WERI-Rb-1 (cell line): ENCODE measurements at regions not wholly inside any gene's neighbourhood (a gene's known extent, or its start where the extent isn't known, plus 50 kb on each side); places are given as distances from the start of the nearest gene placed in this dataset.

ENCODE experiments used
- DNase-seq: peaks from one replicate; pipeline ENCODE4 v3.0.0-alpha.2; 2020
- H3K27ac ChIP-seq: fragments of 250-450 bp; sonication (Bioruptor Pico); 2 replicates; pipeline ENCODE4 v1.5.1; 2020; ENCODE audit warnings: mild to moderate bottlenecking, moderate library complexity
- H3K27me3 ChIP-seq: fragments of 250-450 bp; sonication (Bioruptor Pico); 2 replicates; pipeline ENCODE4 v1.5.1; 2021; ENCODE audit warnings: mild to moderate bottlenecking, low read depth, moderate library complexity; ENCODE audit not compliant: insufficient read depth, severe bottlenecking
- H3K36me3 ChIP-seq: fragments of 250-450 bp; sonication (Bioruptor Pico); 2 replicates; pipeline ENCODE4 v1.5.1; 2020; ENCODE audit warnings: mild to moderate bottlenecking, moderate library complexity
- H3K4me3 ChIP-seq: 2 replicates; pipeline ENCODE4 v1.5.1; 2011; ENCODE audit warnings: low read depth, mild to moderate bottlenecking, control low read depth, low read length
- H3K9me3 ChIP-seq: fragments of 250-450 bp; sonication (Bioruptor Pico); 2 replicates; pipeline ENCODE4 v1.5.1; 2021; ENCODE audit warnings: mild to moderate bottlenecking, moderate library complexity; ENCODE audit not compliant: severe bottlenecking
- TF ChIP-seq, protein P1 (sequence below): IDR thresholded peaks from 2 replicates; pipeline ENCODE4 v1.5.1; 2011; ENCODE audit warnings: low read depth, mild to moderate bottlenecking, control low read depth, inconsistent platforms, low read length

DNA sequence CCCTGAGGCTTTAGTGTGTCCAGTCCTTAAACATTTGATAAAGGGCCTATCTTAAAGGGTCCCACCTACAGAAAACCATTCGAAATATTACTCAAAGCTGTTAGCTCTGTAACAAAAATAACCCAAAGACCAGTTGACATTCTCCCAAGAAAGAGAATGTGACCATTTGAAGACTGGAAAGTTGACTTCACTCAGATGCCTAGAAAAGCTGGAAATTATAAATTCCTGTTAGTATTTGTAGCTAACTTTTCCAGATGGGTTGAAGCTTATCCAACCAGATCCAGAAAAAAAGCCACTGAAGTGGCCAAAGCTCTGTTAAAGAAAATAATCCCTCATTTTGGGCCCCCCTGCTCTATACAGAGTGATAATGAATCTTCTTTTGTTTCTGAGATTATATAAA, 408.4 kb downstream of the PLOD2 start:
- Histone ChIP-seq H3K36me3 (no peaks in the 10 kb centered on the region), H3K9me3 (no peaks in the 10 kb centered on the region), H3K27ac (no peak overlapping the region), H3K4me3 (no peak overlapping the region), H3K27me3 (no peaks in the 10 kb centered on the region)
- DNase-seq, result no peak
- TF ChIP-seq, protein P1, sequence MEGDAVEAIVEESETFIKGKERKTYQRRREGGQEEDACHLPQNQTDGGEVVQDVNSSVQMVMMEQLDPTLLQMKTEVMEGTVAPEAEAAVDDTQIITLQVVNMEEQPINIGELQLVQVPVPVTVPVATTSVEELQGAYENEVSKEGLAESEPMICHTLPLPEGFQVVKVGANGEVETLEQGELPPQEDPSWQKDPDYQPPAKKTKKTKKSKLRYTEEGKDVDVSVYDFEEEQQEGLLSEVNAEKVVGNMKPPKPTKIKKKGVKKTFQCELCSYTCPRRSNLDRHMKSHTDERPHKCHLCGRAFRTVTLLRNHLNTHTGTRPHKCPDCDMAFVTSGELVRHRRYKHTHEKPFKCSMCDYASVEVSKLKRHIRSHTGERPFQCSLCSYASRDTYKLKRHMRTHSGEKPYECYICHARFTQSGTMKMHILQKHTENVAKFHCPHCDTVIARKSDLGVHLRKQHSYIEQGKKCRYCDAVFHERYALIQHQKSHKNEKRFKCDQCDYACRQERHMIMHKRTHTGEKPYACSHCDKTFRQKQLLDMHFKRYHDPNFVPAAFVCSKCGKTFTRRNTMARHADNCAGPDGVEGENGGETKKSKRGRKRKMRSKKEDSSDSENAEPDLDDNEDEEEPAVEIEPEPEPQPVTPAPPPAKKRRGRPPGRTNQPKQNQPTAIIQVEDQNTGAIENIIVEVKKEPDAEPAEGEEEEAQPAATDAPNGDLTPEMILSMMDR, result no peak

DNA sequence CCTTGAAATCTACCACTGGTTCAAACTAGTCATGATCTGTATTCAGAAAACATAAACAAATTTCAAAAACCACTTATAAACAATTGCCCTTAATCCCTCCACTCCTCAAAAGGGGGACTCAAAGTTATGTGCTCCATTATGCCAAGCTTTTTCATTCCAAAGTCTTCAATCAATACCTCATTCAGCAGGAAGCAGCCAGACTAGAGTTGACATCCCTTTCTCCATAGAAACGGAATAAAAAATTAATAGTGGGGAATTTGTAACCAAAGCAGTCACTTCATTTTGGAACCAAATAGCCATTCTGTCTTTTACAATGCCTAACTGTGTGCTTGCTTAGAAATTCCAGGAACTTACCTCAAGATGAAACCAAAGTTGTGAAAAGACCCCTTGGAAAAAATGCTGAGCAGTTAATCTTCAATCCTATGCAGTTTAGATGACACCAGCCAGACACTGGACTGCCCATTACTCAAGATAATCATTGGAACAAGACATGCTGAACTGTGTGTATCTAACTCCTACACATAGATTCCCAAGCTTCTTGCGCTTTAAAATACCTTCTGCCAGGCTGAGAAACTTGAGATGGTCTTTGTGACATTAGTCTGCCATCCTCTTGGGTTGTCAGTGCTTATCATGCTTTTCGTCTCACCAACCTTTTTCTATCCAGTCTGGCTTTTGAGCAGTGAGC, 406.2 kb downstream of the PLOD2 start:
- Histone ChIP-seq H3K27me3 (no peaks in the 10 kb centered on the region), H3K9me3 (no peaks in the 10 kb centered on the region), H3K4me3 (no peak overlapping the region), H3K27ac (no peak overlapping the region), H3K36me3 (no peaks in the 10 kb centered on the region)
- TF ChIP-seq, protein P1, result no peak
- DNase-seq, result no peak

DNA sequence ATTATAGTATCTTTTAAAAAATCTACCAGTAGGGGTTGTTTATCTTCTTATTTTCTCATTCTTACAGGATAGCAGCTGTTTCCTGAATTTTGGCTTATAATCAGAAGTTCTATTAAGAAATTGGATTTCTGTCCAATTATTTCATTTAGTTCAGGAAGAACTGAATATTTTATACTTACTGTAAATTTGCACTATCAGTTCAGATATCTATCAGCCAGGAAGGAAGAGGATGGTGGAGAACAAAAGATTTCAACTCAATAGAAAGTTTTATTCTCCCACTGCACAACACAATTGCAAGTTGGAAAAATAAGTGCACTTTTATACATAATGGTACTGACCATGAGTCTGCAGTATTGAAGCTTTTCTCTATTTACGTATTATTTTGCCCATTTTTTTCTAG, 400.9 kb downstream of the PLOD2 start:
- no peaks in the 10 kb centered on the region for H3K9me3 ChIP-seq
- TF ChIP-seq, protein P1, result no peak
- H3K27me3 ChIP-seq, result no peaks in the 10 kb centered on the region
- H3K27ac ChIP-seq, result no peak overlapping the region
- no peaks in the 10 kb centered on the region for H3K36me3 ChIP-seq
- no peak overlapping the region for H3K4me3 ChIP-seq
- no peak for DNase-seq

DNA sequence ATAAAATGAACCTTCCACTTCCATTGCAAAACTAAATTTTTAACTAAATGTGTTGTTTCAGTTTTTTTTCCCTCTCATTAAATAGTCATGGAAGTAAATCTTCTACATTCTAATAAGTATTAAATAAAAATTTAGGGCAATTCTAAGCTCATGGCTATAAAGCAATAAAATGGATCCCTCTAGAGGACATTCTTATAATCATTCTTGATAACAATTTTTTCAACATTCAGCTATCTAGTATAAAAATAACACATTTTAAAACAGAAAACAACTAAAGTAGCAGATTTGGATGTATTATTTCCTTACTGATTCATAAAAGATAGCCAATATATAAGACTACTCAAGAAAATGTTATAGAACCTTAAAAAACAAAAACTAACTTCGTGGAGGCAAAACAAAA, 393.1 kb downstream of the PLOD2 start:
- TF ChIP-seq, protein P1, result no peak
- no peaks in the 10 kb centered on the region for H3K27me3 ChIP-seq
- H3K4me3 ChIP-seq, result no peak overlapping the region
- DNase-seq, result no peak
- no peak overlapping the region for H3K27ac ChIP-seq
- H3K9me3 ChIP-seq, result no peaks in the 10 kb centered on the region
- H3K36me3 ChIP-seq, result no peaks in the 10 kb centered on the region

DNA sequence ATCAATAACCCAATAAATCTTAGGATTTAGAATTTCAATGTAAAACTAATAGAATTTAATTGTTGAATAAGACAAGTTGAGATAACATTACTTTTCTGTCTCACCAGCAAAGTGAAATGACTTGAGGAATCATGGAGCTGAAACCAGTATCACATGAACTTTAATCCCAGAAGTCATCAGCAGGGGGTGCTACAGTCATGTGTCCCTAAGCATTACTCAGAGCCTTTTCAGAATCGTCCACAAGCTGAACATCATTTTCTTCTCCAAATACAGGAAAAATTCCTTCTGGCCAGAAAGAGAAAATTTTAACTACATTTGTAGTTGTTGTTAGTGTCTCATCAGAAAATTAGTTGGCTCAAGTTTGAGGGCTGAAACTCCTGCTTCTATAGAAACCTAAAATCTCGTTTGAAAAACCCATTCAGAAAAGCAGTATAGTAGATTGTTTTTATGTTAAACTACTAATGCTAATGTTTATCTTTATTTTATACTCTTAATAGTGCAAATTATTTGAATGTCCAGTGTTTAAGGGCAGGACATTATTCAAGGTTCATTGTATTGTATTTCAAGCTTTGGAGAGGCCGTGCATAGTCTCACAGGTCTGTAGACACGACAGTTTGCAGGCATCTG, 384.1 kb downstream of the PLOD2 start:
- peak; percentile 58 for DNase-seq
- no peak overlapping the region for H3K27ac ChIP-seq
- H3K9me3 ChIP-seq, result no peaks in the 10 kb centered on the region

More for the DNA sequence above, 384.1 kb downstream of the PLOD2 start:
- Histone ChIP-seq H3K36me3 (no peaks in the 10 kb centered on the region), H3K4me3 (no peak overlapping the region), H3K27me3 (no peaks in the 10 kb centered on the region)
- TF ChIP-seq, protein P1, result peak; percentile 70
